ENCODE measurements at regions not wholly inside any gene's neighbourhood (a gene's known extent, or its start where the extent isn't known, plus 50 kb on each side); places are given as distances from the start of the nearest gene placed in this dataset.

DNA sequence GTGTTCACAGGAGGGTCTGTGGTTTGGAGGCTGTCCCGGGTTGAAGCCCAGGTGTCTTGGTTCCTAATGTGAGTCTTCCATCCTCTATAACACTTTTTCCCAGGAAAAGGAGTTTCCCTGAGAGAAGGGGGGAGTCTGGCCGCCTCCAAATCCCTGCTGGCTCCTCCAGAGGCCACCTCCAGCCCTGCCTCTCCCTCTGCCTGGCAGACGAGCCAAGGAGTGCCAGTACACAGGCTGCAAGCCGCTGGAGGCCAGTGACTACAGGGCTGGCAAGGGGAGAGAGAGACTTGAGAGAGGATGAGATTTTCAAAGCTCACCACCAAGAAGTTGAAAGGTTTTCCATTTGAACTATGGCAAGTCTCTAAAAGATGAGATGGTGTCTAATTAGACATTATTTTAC lies 154.2 kb upstream of the ID2 start:
- Histone ChIP-seq H3K4me1 (ENCODE audit: insufficient read depth) (no peaks in the 10 kb centered on the region), H3K27ac (ENCODE audit: low read depth) (no peak overlapping the region), H3K36me3 (ENCODE audit: insufficient read depth) (no peaks in the 10 kb centered on the region), H3K4me3 (ENCODE audit: low read depth, low read length) (no peak overlapping the region)
- WGBS: 70% methylated on average over 4 of the region's 4 CpGs
- DNase-seq (ENCODE audit: extremely low spot score): no peak

DNA sequence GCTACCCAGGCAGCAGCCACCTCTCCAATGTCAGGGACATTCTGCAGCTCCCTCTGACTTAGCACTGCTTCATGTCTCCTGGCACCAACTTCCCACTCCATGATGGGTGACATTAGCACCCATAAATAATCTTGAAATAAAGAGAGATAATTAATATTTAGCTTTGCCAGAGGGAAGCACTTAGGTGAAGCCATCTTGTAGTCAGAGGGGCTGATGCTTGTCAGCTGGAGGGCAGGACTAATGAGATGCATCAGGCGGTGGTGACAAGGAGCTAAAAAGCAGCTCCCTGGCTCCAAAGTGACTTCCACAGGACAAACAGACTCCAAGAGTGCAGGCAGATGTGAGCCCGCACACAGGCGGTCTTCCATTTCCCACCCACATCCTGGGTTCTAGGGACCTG lies 153.0 kb upstream of the ID2 start:
- no peaks in the 10 kb centered on the region for H3K4me1 ChIP-seq (ENCODE audit: insufficient read depth)
- no peak overlapping the region for H3K4me3 ChIP-seq (ENCODE audit: low read depth, low read length)
- no peak overlapping the region for H3K27ac ChIP-seq (ENCODE audit: low read depth)
- DNase-seq (ENCODE audit: extremely low spot score): no peak
- H3K36me3 ChIP-seq (ENCODE audit: insufficient read depth): no peaks in the 10 kb centered on the region
- WGBS: over 99% methylated on average over 3 of the region's 3 CpGs

DNA sequence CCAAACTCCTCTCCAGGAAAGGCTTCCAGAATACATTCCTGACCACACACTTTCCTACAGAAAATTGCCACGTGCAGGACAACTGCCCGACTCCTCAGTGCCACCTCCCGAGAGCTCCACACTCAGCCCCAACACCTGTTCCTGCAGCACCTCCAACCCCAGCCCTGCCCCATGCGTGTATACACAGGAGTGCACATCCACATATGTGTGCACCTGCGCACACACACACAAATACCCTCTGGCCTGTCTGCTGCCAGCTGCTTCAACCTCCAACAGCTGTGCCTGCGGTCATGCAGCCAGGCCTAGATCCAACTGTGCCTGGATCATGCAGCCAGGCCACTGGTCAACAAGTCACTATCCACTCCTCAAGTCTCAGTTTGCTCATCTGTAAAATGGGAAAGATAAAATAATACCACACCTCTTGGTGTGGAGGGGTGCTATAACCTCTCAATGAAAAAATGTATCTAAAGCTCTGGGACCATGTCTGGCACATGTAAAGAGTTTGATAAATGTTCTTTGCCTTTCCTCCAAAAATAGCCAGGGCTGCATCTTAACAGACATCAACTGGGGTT lies 152.1 kb upstream of the ID2 start:
- no peak for DNase-seq (ENCODE audit: extremely low spot score)
- no peak overlapping the region for H3K27ac ChIP-seq (ENCODE audit: low read depth)
- 95% methylated on average over 6 of the region's 6 CpGs for whole genome bisulfite sequencing

DNA sequence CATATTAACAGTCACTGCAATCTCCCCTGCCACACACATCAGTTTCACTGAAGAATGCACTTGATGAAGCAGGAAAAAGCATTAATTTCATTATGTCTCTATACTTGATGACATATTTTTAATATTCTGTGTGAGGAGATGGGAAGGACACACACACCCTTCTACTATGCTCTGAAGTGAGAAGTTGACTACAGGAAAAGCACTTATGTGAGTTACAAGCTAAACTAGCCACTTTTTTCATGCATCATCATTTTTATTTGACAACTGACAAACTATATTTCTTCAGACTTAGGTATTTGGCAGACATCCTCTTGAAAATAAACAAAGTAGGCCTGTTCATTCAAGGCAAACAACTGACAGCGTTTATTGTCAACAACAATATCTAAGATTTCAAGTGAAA lies 150.4 kb upstream of the ID2 start:
- Histone ChIP-seq H3K27ac (ENCODE audit: low read depth) (no peak overlapping the region), H3K4me1 (ENCODE audit: insufficient read depth) (no peaks in the 10 kb centered on the region), H3K4me3 (ENCODE audit: low read depth, low read length) (no peak overlapping the region), H3K36me3 (ENCODE audit: insufficient read depth) (no peaks in the 10 kb centered on the region)
- DNase-seq (ENCODE audit: extremely low spot score): no peak
- 78% methylated on average over 1 of the region's 1 CpG for WGBS

More for the DNA sequence above, 152.1 kb upstream of the ID2 start:
- H3K36me3 ChIP-seq (ENCODE audit: insufficient read depth): no peaks in the 10 kb centered on the region
- H3K4me1 ChIP-seq (ENCODE audit: insufficient read depth): no peaks in the 10 kb centered on the region
- no peak overlapping the region for H3K4me3 ChIP-seq (ENCODE audit: low read depth, low read length)

- WGBS: 86% methylated on average over 5 of the region's 5 CpGs
- H3K27ac ChIP-seq (ENCODE audit: low read depth): no peak overlapping the region
- H3K36me3 ChIP-seq (ENCODE audit: insufficient read depth): no peaks in the 10 kb centered on the region
- H3K4me3 ChIP-seq (ENCODE audit: low read depth, low read length): no peak overlapping the region
- H3K4me1 ChIP-seq (ENCODE audit: insufficient read depth): no peaks in the 10 kb centered on the region
- DNase-seq (ENCODE audit: extremely low spot score): no peak
Observed at GRCh38 chr2:8532438-8532837, 149.4 kb upstream of the ID2 start.

- Histone ChIP-seq H3K4me3 (ENCODE audit: low read depth, low read length) (no peak overlapping the region), H3K27ac (ENCODE audit: low read depth) (no peak overlapping the region), H3K4me1 (ENCODE audit: insufficient read depth) (no peaks in the 10 kb centered on the region), H3K36me3 (ENCODE audit: insufficient read depth) (no peaks in the 10 kb centered on the region)
- 97% methylated on average over 8 of the region's 8 CpGs for WGBS
- no peak for DNase-seq (ENCODE audit: extremely low spot score)
Observed at GRCh38 chr2:8533923-8534322, 147.9 kb upstream of the ID2 start.

GRCh38 chr2:8534386-8534728 lies 147.5 kb upstream of the ID2 start:
- Histone ChIP-seq H3K36me3 (ENCODE audit: insufficient read depth) (no peaks in the 10 kb centered on the region), H3K27ac (ENCODE audit: low read depth) (no peak overlapping the region), H3K4me3 (ENCODE audit: low read depth, low read length) (no peak overlapping the region), H3K4me1 (ENCODE audit: insufficient read depth) (no peaks in the 10 kb centered on the region)
- DNase-seq (ENCODE audit: extremely low spot score): no peak
- 83% methylated on average over 12 of the region's 12 CpGs for WGBS

GRCh38 chr2:8534729-8535468 lies 147.0 kb upstream of the ID2 start:
- WGBS: 49% methylated on average over 15 of the region's 15 CpGs
- no peak for DNase-seq (ENCODE audit: extremely low spot score)

DNA sequence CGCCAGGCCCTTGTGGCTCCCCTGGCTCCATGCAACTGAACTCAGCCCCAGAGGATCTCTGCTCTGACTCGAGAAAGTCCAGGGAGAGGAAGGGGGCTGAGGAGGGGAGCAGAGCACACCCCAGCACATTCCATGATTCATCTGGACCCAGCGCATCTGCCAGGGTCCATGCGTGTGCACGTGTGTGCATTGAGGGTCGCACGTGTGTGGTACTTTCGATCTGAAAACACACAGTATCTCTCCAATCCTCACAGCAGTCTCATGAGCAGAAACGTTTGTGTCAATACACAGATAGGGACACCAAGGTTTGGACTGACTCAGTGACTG lies 146.4 kb upstream of the ID2 start:
- H3K4me1 ChIP-seq (ENCODE audit: insufficient read depth): no peaks in the 10 kb centered on the region
- DNase-seq (ENCODE audit: extremely low spot score): no peak
- no peaks in the 10 kb centered on the region for H3K36me3 ChIP-seq (ENCODE audit: insufficient read depth)
- no peak overlapping the region for H3K4me3 ChIP-seq (ENCODE audit: low read depth, low read length)
- 53% methylated on average over 9 of the region's 9 CpGs for WGBS
- H3K27ac ChIP-seq (ENCODE audit: low read depth): no peak overlapping the region

More at GRCh38 chr2:8534729-8535468, 147.0 kb upstream of the ID2 start:
- Histone ChIP-seq H3K36me3 (ENCODE audit: insufficient read depth) (no peaks in the 10 kb centered on the region), H3K4me1 (ENCODE audit: insufficient read depth) (no peaks in the 10 kb centered on the region), H3K4me3 (ENCODE audit: low read depth, low read length) (no peak overlapping the region), H3K27ac (ENCODE audit: low read depth) (no peak overlapping the region)

DNA sequence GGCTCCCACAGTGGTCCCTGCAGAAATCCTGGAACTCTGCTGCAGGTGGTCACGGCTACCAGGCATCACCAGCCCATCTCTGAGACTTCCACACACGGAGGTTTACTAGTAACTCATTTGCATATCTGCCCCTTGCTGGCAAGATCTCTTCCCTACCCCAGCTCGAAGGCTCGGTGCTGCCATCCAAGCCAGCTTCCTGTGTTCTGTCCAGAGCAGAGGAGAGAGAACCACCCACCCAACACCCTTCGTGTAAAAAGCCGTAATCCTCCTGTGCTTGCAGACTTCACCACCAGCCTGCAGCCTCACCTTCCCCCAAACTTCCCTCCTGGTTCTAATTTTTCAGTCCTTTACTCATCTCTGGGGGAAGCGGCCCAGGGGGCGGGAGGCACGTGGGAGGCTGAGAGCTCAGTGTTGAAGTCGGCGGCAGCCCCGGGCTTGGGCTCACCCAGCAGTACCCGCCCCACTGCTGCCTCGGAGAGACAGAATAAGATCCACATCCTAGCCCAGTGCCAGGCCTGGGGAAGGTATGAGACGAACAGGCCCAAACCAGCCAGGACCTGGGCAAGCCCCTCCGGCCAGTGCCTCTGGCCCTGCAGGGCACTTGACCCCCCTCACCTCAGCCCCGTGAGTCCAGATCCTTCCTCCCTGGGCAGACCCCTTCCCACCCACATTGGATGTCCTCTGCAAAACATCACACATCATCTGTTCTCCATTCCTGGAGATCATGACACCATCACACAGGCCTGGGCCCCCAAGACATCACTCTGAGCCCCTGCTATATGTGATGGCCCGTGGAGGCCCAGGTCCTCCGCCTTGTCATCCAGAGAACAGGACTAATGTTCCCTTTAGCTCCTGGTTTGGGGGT lies 145.8 kb upstream of the ID2 start:
- DNase-seq (ENCODE audit: extremely low spot score): no peak
- no peak overlapping the region for H3K27ac ChIP-seq (ENCODE audit: low read depth)
- no peak overlapping the region for H3K4me3 ChIP-seq (ENCODE audit: low read depth, low read length)
- no peaks in the 10 kb centered on the region for H3K36me3 ChIP-seq (ENCODE audit: insufficient read depth)
- WGBS: 81% methylated on average over 19 of the region's 19 CpGs
- H3K4me1 ChIP-seq (ENCODE audit: insufficient read depth): no peaks in the 10 kb centered on the region

DNA sequence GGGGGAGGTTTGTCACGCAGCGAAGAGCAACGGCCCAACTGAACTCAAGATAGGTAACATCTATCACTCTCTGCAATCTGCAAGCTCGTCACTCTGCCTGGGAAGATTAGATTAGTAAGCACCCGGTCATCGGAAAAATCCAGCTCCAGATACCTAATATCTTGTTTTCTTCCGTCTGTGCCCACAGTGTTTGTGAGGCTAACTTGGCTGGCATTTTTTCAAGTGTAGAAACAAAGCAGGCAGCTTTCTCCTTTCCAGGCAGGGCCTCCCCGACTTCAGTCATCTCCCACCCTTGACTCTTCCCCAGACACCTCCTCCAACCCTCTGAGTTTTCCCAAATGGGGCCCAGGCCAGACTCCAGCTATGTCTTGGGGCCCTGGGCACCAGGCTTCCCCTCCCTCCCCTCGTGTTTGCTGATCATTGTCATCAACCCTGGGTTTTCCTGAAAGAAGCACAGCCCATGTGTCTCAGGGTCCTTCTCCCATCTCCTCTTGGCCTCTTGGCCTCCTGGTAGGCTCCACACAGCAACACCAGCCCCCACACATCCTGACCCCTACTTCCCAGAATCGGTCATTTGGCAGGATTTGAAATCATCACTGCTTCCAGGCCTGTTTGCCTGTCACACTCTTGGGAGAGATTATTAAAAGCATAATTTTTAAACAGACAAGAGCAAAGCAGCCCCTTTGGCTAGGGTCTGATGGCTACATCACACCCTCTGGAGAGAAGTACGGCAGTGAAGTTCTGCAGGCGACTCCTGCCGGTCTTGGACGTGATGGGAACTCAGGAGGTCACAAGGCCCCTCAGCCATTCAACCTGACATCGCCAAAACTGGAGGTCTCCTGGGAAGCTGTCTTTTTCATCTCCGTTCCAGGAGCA lies 144.9 kb upstream of the ID2 start:
- Histone ChIP-seq H3K27ac (ENCODE audit: low read depth) (no peak overlapping the region), H3K4me1 (ENCODE audit: insufficient read depth) (no peaks in the 10 kb centered on the region), H3K4me3 (ENCODE audit: low read depth, low read length) (no peak overlapping the region), H3K36me3 (ENCODE audit: insufficient read depth) (no peaks in the 10 kb centered on the region)
- no peak for DNase-seq (ENCODE audit: extremely low spot score)
- 75% methylated on average over 16 of the region's 16 CpGs for WGBS

DNA sequence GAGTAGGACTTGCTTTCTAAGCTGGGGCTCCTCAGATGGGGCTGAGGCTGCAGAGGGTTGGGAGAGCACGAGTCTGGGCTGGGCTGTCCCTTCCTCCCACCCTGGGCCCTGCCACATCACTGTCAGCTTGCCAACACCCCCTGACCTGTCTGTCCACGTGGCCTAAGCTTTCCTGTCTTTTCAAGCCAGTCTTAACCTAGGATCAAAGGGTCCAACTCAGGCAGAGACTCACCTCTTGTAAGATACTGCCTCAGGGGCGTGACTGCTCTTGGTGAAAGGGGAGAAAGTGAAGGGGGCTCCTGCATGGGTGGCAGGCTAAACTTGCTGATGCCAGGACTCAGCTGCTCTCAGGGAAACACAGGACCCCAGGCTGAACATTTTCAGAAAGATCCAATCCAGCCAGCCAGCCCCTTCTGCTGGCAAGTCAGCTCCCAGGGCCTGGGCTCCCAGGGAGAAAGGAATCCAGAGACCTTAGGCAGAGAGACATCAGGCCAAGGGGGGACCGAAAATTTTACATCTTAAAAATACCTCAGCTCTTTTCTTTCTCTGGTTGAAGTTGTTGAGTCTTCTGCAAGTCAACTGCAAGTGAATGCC lies 144.2 kb upstream of the ID2 start:
- Histone ChIP-seq H3K4me3 (ENCODE audit: low read depth, low read length) (no peak overlapping the region), H3K4me1 (ENCODE audit: insufficient read depth) (no peaks in the 10 kb centered on the region), H3K36me3 (ENCODE audit: insufficient read depth) (no peaks in the 10 kb centered on the region), H3K27ac (ENCODE audit: low read depth) (no peak overlapping the region)
- WGBS: 82% methylated on average over 4 of the region's 4 CpGs
- no peak for DNase-seq (ENCODE audit: extremely low spot score)

GRCh38 chr2:8538531-8538930 lies 143.3 kb upstream of the ID2 start:
- Histone ChIP-seq H3K36me3 (ENCODE audit: insufficient read depth) (no peaks in the 10 kb centered on the region), H3K4me1 (ENCODE audit: insufficient read depth) (no peaks in the 10 kb centered on the region), H3K4me3 (ENCODE audit: low read depth, low read length) (no peak overlapping the region), H3K27ac (ENCODE audit: low read depth) (no peak overlapping the region)
- WGBS: 79% methylated on average over 9 of the region's 9 CpGs
- DNase-seq (ENCODE audit: extremely low spot score): no peak
